ENCODE measurements at regions not wholly inside any gene's neighbourhood (a gene's known extent, or its start where the extent isn't known, plus 50 kb on each side); places are given as distances from the start of the nearest gene placed in this dataset.

- DNase-seq (ENCODE audit: low spot score): no peak
Measured at GRCh38 chr1:224565611-224566406, 50.3 kb upstream of the CNIH3 start.

All from GM03348 (cell line).